Panc1 (cell line): ENCODE measurements at regions not wholly inside any gene's neighbourhood (a gene's known extent, or its start where the extent isn't known, plus 50 kb on each side); places are given as distances from the start of the nearest gene placed in this dataset.

Experiments
- ATAC-seq: fragments of 200-7000 bp; cut with Tn5 transposase; 2 replicates; pipeline ENCODE4 v1.9.1; 2020; ENCODE audit warnings: mild to moderate bottlenecking, moderate library complexity
- BruUV-seq: library from RNA; stranded (reverse); fragments of 400-500 nt; replicated peaks from 2 replicates; lab custom pipeline; 2021; lab: Mats Ljungman, UMichigan
- CTCF ChIA-PET: fragments of 300-600 bp; sonication (Branson Sonifier 250); formaldehyde crosslinking; loops from one replicate; lab custom pipeline; 2022; ENCODE audit warnings: antibody characterized with exemption; lab: Charles Lee
- POLR2A ChIA-PET: fragments of 300-600 bp; sonication (Branson Sonifier 250); formaldehyde crosslinking; loops from one replicate; lab custom pipeline; 2022; ENCODE audit warnings: antibody characterized with exemption; lab: Charles Lee
- DNase-seq: peaks from one replicate; pipeline ENCODE4 v3.0.0-alpha.2; 2010; ENCODE audit warnings: low read depth, low spot score
- H3K27ac ChIP-seq: 2 replicates; pipeline ENCODE4 v1.5.1; 2011; ENCODE audit warnings: mild to moderate bottlenecking, low read length, inconsistent platforms
- H3K27me3 ChIP-seq: fragments of 200-500 bp; sonication (Bioruptor generic); 2 replicates; pipeline ENCODE4 v1.6.0; 2014; ENCODE audit warnings: low read length, inconsistent platforms; ENCODE audit not compliant: control insufficient read depth, insufficient read depth
- H3K36me3 ChIP-seq: fragments of 200-500 bp; sonication (Bioruptor generic); 2 replicates; pipeline ENCODE4 v1.5.1; 2014; ENCODE audit warnings: inconsistent platforms, mild to moderate bottlenecking, low read length, moderate library complexity; ENCODE audit not compliant: control insufficient read depth, insufficient read depth
- H3K4me1 ChIP-seq: 2 replicates; pipeline ENCODE4 v1.5.1; 2011; ENCODE audit warnings: inconsistent platforms, mild to moderate bottlenecking, low read length, moderate library complexity; ENCODE audit not compliant: control insufficient read depth, insufficient read depth
- H3K4me3 ChIP-seq, 2 experiments: 2 replicates each; pipeline ENCODE4 v1.5.1; 2011 to 2012; ENCODE audit warnings: low read depth in 2 of 2, low read length in 2 of 2, mild to moderate bottlenecking in 2 of 2, inconsistent platforms in 1 of 2, moderate library complexity in 1 of 2
- H3K9me3 ChIP-seq: fragments of 200-500 bp; sonication (Bioruptor generic); 2 replicates; pipeline ENCODE4 v1.5.1; 2014; ENCODE audit warnings: low read depth, mild to moderate bottlenecking, inconsistent platforms, low read length, moderate library complexity; ENCODE audit not compliant: control insufficient read depth, insufficient read depth
- CTCF ChIP-seq: fragments of 450-650 bp; IDR thresholded peaks from 2 replicates; pipeline ENCODE4 v1.5.1; 2017; ENCODE audit warnings: mild to moderate bottlenecking
- POLR2AphosphoS5 ChIP-seq: IDR thresholded peaks from 2 replicates; pipeline ENCODE4 v1.6.1; 2012; ENCODE audit warnings: mild to moderate bottlenecking, low read depth, low read length, moderate library complexity
- REST ChIP-seq, 2 experiments: IDR thresholded peaks; 2 replicates each; pipeline ENCODE4 v1.6.1; 2011 to 2012; ENCODE audit warnings: low read depth in 2 of 2, control low read depth in 1 of 2, low read length in 1 of 2, mild to moderate bottlenecking in 1 of 2, moderate library complexity in 1 of 2; ENCODE audit not compliant: insufficient read depth in 1 of 2
- SIN3A ChIP-seq: IDR thresholded peaks from 2 replicates; pipeline ENCODE4 v1.6.1; 2012; ENCODE audit warnings: low read depth, mild to moderate bottlenecking, low read length, moderate library complexity, borderline replicate concordance; ENCODE audit not compliant: insufficient read depth
- TCF7L2 ChIP-seq: IDR thresholded peaks from 2 replicates; pipeline ENCODE4 v1.6.1; 2011; ENCODE audit warnings: mild to moderate bottlenecking, low read depth, low read length, inconsistent platforms
- in situ Hi-C: cut with HindIII; loops from 2 replicates; pipeline ENCODE4 v1.10.0; 2016; ENCODE audit warnings: low sequenced_read_pairs, low pct_unique_long_range_greater_than_20kb
- intact Hi-C: fragments of 100-400 bp; cut with micrococcal nuclease; formaldehyde crosslinking; loops from one replicate; pipeline ENCODE4 v1.10.0; 2022; ENCODE audit not compliant: unreplicated experiment

- in situ Hi-C loops (no loop called here), intact Hi-C loops (no loop called here)
- Histone ChIP-seq H3K27ac (no peak overlapping the region), H3K4me3 (no peak overlapping the region), H3K4me1 (no peaks in the 10 kb centered on the region), H3K36me3 (no peaks in the 10 kb centered on the region), H3K9me3 (no peaks in the 10 kb centered on the region), H3K27me3 (no peaks in the 10 kb centered on the region)
- ChIA-PET CTCF (no interaction called here), POLR2A (no interaction called here)
- BruUV-seq = no TSS peak
- no peak for ATAC-seq
- TF ChIP-seq SIN3A (no peak), CTCF (no peak), TCF7L2 (no peak)
- no peak for DNase-seq
Measured at GRCh38 chr17:72191356-72191755, 70.5 kb downstream of the SOX9 start.

- no TSS peak for BruUV-seq
- no peak for TF ChIP-seq TCF7L2
- no peak for TF ChIP-seq CTCF
- no peak for TF ChIP-seq REST (IDR thresholded peaks at IDR 0.05; ENCODE audit: insufficient read depth in 1 of 2, low read depth in 2 of 2, low read length in 1 of 2)
- TF ChIP-seq SIN3A = no peak
- TF ChIP-seq POLR2AphosphoS5 = no peak
- Histone ChIP-seq H3K36me3 (no peaks in the 10 kb centered on the region), H3K4me1 (no peaks in the 10 kb centered on the region), H3K9me3 (no peaks in the 10 kb centered on the region), H3K4me3 (no peak overlapping the region), H3K27me3 (no peaks in the 10 kb centered on the region), H3K27ac (no peak overlapping the region)
- CTCF ChIA-PET = no interaction called here
- POLR2A ChIA-PET = no interaction called here
- ATAC-seq (peak; percentile 54; the same call in 1 of the 2 replicates), DNase-seq (no peak)
- intact Hi-C loops = no loop called here
- in situ Hi-C loops = no loop called here
Measured at GRCh38 chr17:72191921-72192799, 71.3 kb downstream of the SOX9 start.
